ENCODE measurements at regions not wholly inside any gene's neighbourhood (a gene's known extent, or its start where the extent isn't known, plus 50 kb on each side); places are given as distances from the start of the nearest gene placed in this dataset.

GRCh38 chr22:48459259-48459658 lies 1368.4 kb downstream of the BRD1 start:
- TF ChIP-seq EZH2 (IDR thresholded peaks at IDR 0.05; ENCODE audit: low read length, unreplicated experiment) (no peak), EZH2phosphoT487 (IDR thresholded peaks at IDR 0.05; ENCODE audit: borderline replicate concordance, low read length) (no peak), CTCF (conservative IDR thresholded peaks at IDR 0.05; ENCODE audit: low read depth, low read length) (no peak)
- intact Hi-C loops (cut with micrococcal nuclease) = no loop called here
- H3F3A ChIP-seq (ENCODE audit: low read length, unreplicated experiment) = no peaks in the 10 kb centered on the region
- ChIA-PET POLR2A (ENCODE audit: unreplicated experiment) (no interaction called here), CTCF (no interaction called here)
- H3K4me1 ChIP-seq (ENCODE audit: insufficient read depth, low read length) = no peaks in the 10 kb centered on the region
- no peaks in the 10 kb centered on the region for H3K79me2 ChIP-seq (ENCODE audit: low read length)
- no peaks in the 10 kb centered on the region for H3K27me3 ChIP-seq (ENCODE audit: low read length)
- H4K20me1 ChIP-seq (ENCODE audit: low read length) = no peaks in the 10 kb centered on the region
- H3K36me3 ChIP-seq (ENCODE audit: low read depth, low read length) = no peaks in the 10 kb centered on the region
- no peaks in the 10 kb centered on the region for H3K9me2 ChIP-seq (replicated peaks; ENCODE audit: low read length)
- H3K4me3 ChIP-seq (ENCODE audit: low read length) = no peak overlapping the region
- no peak overlapping the region for H3K4me2 ChIP-seq (ENCODE audit: low read length)
- no TSS peak for BruUV-seq (replicated peaks)
- no peaks in the 10 kb centered on the region for H3K9me3 ChIP-seq (ENCODE audit: low read length)
- H3K9ac ChIP-seq (ENCODE audit: low read length) = no peak overlapping the region
- H3K27ac ChIP-seq (ENCODE audit: low read length) = no peak overlapping the region
- no peak for DNase-seq
- no peak overlapping the region for H2AFZ ChIP-seq (ENCODE audit: low read length)
- ATAC-seq = no peak

GRCh38 chr22:48456449-48456848 lies 1371.2 kb downstream of the BRD1 start:
- no peak for DNase-seq
- intact Hi-C loops (cut with micrococcal nuclease) = no loop called here
- BruUV-seq (replicated peaks) = no TSS peak
- no peak overlapping the region for H2AFZ ChIP-seq (ENCODE audit: low read length)
- H3K27ac ChIP-seq (ENCODE audit: low read length) = no peak overlapping the region
- H3K9ac ChIP-seq (ENCODE audit: low read length) = no peak overlapping the region
- TF ChIP-seq CTCF (conservative IDR thresholded peaks at IDR 0.05; ENCODE audit: low read depth, low read length) = no peak
- no peak for TF ChIP-seq EZH2phosphoT487 (IDR thresholded peaks at IDR 0.05; ENCODE audit: borderline replicate concordance, low read length)
- no peak for TF ChIP-seq EZH2 (IDR thresholded peaks at IDR 0.05; ENCODE audit: low read length, unreplicated experiment)
- POLR2A ChIA-PET (ENCODE audit: unreplicated experiment) = no interaction called here
- H3K9me3 ChIP-seq (ENCODE audit: low read length) = no peaks in the 10 kb centered on the region
- CTCF ChIA-PET = no interaction called here
- no peak overlapping the region for H3K4me3 ChIP-seq (ENCODE audit: low read length)
- H3K4me1 ChIP-seq (ENCODE audit: insufficient read depth, low read length) = no peaks in the 10 kb centered on the region
- H3K79me2 ChIP-seq (ENCODE audit: low read length) = no peaks in the 10 kb centered on the region
- no peaks in the 10 kb centered on the region for H3K36me3 ChIP-seq (ENCODE audit: low read depth, low read length)
- H3K27me3 ChIP-seq (ENCODE audit: low read length) = no peaks in the 10 kb centered on the region
- no peaks in the 10 kb centered on the region for H3F3A ChIP-seq (ENCODE audit: low read length, unreplicated experiment)
- no peaks in the 10 kb centered on the region for H4K20me1 ChIP-seq (ENCODE audit: low read length)
- no peak for ATAC-seq
- no peaks in the 10 kb centered on the region for H3K9me2 ChIP-seq (replicated peaks; ENCODE audit: low read length)
- no peak overlapping the region for H3K4me2 ChIP-seq (ENCODE audit: low read length)

GRCh38 chr22:48453751-48454485 lies 1373.8 kb downstream of the BRD1 start:
- no peaks in the 10 kb centered on the region for H3K27me3 ChIP-seq (ENCODE audit: low read length)
- H3K36me3 ChIP-seq (ENCODE audit: low read depth, low read length) = no peaks in the 10 kb centered on the region
- ChIA-PET CTCF (no interaction called here), POLR2A (ENCODE audit: unreplicated experiment) (no interaction called here)
- no peak overlapping the region for H3K9ac ChIP-seq (ENCODE audit: low read length)
- no peaks in the 10 kb centered on the region for H3K79me2 ChIP-seq (ENCODE audit: low read length)
- H4K20me1 ChIP-seq (ENCODE audit: low read length) = no peaks in the 10 kb centered on the region
- no peak overlapping the region for H2AFZ ChIP-seq (ENCODE audit: low read length)
- no peak overlapping the region for H3K4me2 ChIP-seq (ENCODE audit: low read length)
- DNase-seq (no peak), ATAC-seq (no peak)
- no peaks in the 10 kb centered on the region for H3K9me2 ChIP-seq (replicated peaks; ENCODE audit: low read length)
- no peak overlapping the region for H3K27ac ChIP-seq (ENCODE audit: low read length)
- TF ChIP-seq CTCF (conservative IDR thresholded peaks at IDR 0.05; ENCODE audit: low read depth, low read length) (no peak), EZH2 (IDR thresholded peaks at IDR 0.05; ENCODE audit: low read length, unreplicated experiment) (no peak), EZH2phosphoT487 (IDR thresholded peaks at IDR 0.05; ENCODE audit: borderline replicate concordance, low read length) (no peak)
- no peaks in the 10 kb centered on the region for H3F3A ChIP-seq (ENCODE audit: low read length, unreplicated experiment)
- no peak overlapping the region for H3K4me3 ChIP-seq (ENCODE audit: low read length)
- H3K4me1 ChIP-seq (ENCODE audit: insufficient read depth, low read length) = no peaks in the 10 kb centered on the region
- no TSS peak for BruUV-seq (replicated peaks)
- intact Hi-C loops (cut with micrococcal nuclease) = no loop called here
- H3K9me3 ChIP-seq (ENCODE audit: low read length) = no peaks in the 10 kb centered on the region

All from PC-3 (cell line).